HG02610 (cell line): ENCODE measurements at regions not wholly inside any gene's neighbourhood (a gene's known extent, or its start where the extent isn't known, plus 50 kb on each side); places are given as distances from the start of the nearest gene placed in this dataset.
"Not testable (repeated sequence)": the region's sequence is repeated elsewhere in the genome, so short reads cannot be mapped to it uniquely, and the experiment has no call there.

Experiments
- ATAC-seq: cut with Tn5 transposase; IDR thresholded peaks from one replicate; pipeline ENCODE4 v1.9.1; 2021; ENCODE audit warnings: mild to moderate bottlenecking, moderate library complexity; ENCODE audit not compliant: unreplicated experiment

DNA sequence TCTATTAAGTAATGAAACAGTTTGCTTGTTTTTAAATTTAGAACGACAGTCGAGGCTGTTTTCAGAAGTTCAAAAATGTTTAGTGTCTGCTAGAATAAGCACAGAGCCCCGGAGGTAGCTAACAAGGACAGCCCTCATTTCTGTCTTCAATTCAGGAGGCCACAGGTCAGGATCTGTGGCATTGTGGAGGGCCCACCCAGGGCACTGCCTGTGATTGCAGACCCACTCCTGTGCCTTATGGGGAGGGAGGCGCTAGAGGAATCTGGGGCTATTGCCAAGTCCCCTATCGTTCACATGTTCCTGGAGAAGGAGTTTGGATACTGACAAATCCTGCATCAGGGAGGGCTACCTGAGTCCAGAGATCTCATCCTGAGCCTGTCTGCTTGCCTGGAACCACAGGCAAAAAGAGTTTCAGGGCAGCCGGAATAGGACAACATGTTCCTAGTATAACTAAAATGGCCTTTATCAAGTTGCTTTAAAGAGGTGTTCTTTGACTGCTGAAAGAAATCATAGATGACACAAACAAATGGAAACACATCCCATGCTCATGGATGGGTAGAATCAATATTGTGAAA, 141.5 kb upstream of the ROPN1 start:
- ATAC-seq, result no peak

DNA sequence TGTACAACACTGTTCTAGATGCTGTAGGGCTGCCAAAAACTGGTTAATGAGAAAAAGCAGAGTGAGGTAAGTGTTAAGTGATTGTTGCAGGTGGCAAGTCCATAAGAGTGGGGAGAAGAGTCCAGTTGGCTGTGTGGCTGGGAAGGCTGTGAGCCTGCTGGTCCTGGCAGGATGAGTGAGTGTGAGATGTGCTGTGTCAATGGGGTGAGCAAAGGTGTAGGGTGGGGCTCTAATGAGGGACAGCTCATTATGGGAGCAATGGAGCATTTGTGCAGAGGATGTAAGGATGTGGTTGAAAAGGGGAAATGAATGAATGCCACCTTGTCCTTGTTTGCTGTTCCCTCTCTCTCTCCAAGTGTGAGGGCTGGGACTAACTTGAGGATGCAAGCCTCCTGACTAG, 145.3 kb upstream of the ROPN1 start:
- no peak for ATAC-seq

DNA sequence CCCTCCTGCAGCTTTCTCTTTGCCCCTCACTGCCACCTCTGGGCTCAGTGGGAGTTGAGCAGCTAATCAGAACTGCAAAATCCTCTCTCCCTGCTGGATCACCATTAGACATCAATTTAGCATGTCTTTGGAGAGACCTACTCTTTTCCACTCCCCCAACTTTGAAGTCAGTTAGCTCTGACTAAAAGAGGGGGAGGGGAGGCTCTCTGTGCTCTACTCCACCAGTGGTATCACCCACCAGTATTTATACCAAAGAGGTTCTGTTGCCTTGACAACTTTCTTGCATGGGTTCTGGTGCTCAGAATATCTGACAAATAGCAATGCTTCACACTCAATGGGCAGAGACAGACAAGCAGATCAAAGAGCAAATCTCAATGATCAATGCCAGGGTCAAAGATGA, 146.2 kb upstream of the ROPN1 start:
- ATAC-seq, result no peak

DNA sequence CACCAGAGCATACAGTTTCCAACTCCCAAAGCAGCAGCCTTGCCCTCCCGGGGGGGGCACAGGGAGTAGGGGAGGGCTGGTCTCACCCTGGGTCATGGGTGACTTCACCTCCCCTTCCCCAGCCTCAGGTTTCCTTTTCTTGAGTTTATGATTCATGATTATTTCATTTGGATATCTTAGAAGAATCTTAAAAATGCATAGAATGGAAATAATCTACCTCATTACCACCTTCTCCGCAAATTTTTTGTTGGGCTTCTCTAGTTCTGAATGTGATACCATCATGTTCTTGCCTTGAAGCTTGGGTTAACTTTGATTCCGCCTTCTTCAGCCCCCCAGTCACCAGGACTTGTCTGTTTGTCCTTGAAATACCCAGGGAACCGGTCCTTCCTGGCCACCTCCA, 148.8 kb upstream of the ROPN1 start:
- no peak for ATAC-seq

DNA sequence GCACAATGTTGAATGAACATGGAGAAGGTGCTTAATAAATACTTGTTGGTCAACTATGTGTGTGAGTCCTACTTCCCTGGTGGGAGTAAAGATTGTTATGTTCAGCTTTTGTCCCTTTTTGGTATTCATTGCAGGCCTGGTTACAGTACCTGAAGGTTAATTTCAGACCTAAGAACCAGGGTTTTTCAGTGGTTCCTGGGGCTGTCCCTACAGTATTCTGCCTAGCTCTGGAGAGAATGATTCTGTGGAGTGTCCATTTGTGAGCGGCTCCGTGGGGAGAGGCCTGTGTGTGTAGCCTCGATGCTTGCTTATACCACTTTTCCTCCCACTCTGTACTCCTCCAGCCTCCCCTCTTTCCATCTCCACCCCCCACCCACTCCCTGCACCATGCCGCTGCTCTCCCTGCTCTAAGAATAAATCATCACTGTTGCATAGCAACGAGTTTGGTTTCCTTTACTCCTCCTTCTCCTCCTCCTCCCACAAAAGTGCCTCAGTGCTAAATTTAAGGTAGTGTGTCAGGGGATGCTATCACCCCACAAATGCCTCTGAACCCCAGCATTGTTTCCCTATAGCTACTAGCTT, 150.6 kb upstream of the ROPN1 start:
- ATAC-seq, result no peak

DNA sequence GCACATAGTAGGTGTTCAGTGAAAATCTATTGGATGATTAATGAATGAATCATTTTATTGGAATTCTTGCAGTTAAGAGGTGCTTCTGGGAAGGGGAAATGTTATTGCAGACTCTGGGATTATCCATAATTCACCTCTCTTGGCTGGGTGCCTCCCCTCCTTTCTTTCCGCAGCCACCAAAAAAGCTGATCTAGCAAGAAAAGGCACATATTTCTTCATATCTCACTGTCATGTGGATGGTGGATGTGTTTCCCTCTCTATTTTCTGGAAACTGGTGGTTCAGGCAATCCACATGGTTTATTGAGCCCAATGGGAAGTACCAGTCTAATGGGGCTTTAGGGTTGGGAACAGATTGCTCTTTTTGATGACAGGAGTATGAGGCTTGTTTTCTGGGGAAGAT, 151.1 kb upstream of the ROPN1 start:
- no peak for ATAC-seq

DNA sequence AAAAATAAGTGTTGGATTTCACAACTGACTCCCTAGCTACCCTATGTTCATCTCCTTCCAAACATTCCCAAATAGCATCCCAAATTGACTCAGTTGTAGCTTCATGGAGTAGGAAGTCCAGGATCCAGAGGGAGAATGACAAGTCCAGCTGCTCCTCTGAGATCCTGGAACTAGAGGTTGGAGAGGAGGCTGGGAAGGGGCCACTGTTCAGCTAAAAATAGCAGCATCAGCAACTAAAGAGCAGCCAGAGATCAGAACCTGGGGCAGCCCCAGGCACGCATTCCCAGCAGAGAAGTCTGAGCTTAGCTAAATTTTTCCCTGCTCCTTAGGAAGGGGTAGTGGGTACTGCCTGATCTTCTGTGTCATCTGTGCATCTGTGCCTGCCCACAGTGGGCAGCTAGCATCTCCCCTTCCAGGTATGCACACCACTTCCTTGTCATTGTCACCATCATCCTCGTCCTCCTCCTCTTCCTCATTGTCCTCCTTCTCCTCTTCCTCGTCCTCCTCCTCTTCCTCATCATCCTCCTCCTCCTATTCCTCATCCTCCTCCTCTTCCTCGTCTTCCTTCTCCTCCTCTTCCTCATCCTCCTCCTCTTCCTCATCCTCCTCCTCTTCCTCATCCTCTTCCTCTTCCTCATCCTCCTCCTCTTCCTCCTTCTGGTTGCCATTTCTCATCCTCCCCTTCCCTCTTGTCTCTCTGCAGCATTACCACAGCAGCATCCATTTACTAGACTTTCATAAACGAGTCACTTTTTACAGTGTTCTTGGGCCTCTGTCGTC, 152.3 kb upstream of the ROPN1 start:
- no peak for ATAC-seq

DNA sequence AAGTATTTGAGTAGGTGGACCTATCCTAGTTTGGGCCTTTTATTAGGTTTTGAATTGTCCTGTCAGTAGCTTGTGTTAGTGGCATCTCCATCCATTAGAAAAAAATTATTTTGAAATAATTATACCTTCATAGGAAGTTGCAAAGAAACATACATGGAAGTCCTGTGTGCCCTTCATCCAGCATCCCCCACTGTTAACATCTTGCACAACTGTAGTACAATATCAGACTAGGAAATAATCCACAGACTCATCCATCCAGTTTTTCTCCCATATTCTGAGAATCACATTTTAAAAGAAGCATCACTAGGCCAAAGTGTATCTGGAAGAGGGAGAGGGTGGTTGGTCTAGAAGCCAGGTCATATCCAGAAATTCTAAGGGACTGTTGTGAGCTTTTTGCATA, 155.5 kb upstream of the ROPN1 start:
- no peak for ATAC-seq

DNA sequence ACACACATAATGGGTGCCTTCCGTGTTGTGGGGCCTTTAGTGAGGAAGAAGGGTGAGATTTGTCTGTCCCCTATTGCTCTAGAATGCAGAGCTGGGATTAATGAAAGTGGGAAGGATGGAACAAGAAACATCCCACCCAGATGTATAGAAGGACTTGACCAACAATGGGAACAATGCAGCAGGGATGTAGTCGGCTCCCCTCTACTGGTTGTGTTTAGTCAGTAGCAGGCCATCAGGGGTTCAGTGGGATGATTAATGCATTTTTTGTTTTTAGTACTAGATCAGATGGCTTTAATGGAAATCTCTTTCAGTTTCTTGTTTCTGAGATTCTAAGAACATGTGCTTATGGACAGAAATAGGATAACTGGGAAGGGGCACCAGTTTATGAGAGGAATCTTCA, 156.0 kb upstream of the ROPN1 start:
- no peak for ATAC-seq

DNA sequence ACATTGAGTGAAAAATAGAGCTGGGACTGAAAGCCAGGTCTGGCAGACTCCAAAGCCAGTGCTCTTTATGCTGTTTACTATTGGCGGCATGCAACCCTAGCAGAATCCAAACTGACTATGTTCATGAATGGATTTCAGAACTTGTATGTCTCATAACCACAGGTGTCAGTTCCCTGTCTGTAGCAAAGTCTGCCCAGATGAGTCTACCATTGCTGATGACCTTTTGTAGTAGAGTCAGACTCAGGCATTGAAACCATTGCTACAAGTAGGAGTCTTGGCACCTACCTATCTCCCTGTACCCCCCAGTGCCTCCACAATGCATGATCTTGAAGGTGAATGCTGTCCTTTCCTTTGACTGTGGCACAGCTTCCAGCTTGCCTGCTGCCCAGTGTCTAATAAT, 157.2 kb upstream of the ROPN1 start:
- ATAC-seq, result no peak

DNA sequence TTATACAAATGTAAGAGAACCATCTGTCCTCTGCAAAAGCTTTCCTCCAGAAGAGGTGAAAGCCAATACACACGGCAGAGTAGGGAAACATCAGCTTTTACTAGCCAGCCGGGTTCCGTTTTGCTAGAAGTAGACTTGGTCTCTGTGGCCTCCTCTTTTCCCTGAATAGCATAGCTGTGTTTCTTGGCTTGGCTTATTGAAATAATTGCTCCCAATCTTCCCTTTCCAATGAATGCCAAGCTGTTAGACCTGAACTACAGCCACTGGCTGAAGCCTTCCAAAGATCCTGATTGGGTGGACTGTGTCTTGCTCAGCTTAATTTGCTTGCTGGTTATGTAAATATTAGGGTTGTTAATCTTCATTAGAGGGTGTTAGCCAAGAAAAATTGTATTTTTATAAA, 157.8 kb upstream of the ROPN1 start:
- no peak for ATAC-seq

DNA sequence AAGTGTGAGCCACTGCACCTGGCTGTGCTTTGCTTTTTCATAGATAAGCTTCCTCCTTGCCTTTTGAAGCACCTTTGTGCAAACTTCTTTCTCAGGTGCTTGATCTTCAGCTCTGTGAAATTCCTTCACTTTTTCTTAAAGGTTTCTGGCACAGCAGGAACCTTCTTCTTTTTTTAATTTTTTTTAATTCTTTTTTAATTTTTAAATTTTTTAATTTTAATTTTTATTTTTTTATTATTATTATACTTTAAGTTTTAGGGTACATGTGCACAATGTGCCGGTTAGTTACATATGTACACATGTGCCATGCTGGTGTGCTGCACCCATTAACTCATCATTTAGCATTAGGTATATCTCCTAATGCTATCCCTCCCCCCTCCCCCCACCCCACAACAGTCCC, 161.0 kb upstream of the ROPN1 start:
- not testable (repeated sequence) for ATAC-seq

DNA sequence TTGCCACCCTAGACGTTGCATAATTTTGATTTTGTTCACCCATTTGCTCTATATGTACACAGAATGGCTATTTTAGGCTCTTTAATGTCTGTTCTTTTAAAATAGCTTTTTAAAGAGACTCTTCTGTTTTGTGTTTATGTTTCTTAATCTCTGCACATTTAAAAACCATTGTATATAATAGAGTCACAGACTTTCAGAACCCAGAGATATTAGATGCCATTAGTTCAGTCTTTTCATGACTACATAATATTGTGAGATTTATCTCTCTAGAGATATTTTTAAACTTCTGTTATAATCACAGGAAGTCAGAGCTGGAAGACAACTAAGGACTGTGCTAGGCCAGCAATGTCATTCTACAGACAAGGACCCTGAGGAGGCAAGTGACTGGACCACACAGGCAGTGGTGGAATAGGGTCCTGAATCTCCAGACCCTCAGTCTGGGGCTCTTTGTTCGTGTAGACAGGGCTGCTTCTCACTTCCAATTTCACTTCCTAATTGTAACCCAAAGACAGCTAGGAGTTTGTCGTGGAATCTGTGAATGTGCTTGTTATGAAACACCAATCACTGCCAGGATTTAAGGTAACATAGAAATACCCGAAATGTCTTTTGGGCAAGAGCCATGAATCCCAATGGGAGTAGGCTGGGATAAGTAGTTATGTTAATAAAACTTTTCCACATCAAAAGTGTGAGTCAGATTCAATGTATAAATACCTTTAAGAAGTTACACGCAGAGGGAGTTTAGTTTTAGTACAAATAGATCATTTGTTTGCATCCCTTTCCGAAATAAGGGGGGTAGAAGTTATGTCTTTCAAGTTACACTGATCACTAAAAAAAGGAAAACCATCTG, 165.2 kb upstream of the ROPN1 start:
- ATAC-seq, result no peak

DNA sequence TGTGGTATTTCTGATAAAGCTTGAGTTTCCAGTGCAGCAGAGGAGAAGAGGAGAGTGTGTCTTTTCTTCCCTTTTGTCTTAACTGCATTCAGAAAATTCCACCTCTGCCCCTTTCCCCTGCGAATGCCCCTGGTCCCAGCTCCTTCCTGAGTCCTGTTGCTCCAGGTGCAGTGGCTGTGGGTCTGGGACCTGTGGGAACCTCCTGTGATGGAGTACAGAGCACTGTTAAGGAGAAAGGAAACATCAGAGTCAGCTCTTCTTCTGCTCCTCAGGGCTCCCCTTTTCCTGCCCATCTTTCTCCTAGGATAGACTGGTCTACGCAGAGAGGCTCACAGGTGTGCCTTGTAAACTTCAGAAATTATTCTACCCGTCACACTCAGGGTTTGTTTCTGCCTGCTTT, 165.8 kb upstream of the ROPN1 start:
- ATAC-seq, result no peak

DNA sequence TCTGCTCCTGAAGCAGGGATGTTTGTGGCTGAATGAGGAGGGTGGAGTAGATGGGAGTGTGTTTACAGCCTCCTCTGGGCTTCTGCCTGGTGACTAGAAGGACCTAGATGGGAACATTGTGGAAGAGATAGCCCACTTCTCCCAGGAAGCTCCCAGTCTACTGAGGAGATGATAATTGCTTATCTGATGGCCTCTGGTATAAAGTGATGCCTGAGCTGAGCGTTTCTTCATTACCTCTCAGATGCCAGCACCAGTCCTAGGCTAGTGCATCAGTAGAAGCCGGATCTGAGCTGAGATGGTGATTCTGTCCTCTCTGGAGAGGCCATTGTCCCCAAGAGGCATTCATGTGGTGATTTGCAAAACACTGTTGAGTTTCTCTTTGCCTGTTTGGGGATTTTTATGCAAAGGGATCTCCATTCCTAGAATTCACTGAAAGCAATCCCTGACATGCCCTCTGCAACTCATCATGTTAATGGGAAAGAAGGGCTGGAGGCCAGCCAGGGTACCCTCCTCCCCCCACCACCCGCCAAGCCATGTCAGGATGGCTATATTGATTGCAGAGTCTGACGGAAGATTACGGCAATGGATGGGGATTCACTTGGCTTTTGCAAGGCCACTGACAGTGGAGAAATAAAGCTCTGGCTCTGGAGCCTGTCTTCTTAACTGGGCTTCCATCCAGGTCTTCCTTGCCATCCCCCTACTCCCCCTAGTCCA, 166.4 kb upstream of the ROPN1 start:
- no peak for ATAC-seq

DNA sequence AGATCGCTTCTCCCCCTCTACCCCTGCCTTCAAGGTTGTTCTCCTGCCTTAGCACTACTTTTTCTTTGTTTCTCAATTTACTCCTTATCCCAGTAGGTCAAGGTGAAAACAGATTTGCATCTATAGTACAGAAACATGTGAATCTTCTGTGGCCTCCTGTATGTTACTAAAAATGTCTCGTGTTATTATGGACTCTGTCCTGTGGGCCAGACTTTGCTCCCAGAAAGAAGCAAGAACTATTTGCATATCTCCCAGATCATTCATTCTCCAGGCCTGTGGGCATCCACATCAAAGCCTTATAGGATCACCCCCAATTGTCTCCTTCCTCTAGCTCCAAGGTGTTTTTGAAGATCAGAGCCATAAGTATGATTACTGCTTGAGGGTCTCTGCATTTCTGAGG, 169.5 kb upstream of the ROPN1 start:
- no peak for ATAC-seq

DNA sequence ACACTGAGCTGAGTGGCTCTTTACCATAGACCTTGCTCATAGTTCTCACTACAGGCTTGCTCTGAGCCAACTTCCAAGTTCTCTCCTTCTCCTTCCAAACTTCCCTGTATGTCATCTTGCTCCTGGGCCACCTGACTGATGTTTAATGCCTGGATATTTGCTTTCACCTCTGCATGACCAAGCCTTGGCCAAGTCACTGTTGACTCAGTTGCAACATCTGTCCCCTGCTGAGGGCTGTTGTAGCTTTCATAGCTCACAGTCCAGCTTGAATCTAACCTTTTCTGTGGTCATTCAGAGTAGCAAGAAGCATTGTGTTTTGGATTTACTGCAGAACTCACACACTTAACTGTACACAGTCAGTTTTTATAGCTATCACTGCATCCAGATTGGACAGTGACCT, 171.8 kb upstream of the ROPN1 start:
- no peak for ATAC-seq

DNA sequence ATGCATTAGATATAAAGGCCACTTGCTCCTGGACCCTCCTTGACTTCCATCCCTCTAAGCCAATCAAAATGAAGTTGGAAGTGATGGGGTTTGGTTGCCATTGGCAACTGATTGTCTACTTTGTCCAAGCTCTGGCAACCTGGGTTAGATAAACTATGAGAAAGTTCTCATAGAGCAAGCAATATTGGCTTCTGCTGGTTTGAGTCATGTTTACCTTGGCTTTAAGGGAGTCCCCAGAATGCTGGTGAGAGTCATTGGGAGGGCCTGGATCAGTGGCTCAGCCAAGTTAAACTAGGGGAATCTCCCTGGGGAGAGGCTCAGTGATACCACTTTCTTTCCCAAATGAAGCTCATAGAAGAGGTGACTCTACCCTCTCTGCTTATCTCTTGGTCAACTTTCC, 176.3 kb upstream of the ROPN1 start:
- ATAC-seq, result no peak

DNA sequence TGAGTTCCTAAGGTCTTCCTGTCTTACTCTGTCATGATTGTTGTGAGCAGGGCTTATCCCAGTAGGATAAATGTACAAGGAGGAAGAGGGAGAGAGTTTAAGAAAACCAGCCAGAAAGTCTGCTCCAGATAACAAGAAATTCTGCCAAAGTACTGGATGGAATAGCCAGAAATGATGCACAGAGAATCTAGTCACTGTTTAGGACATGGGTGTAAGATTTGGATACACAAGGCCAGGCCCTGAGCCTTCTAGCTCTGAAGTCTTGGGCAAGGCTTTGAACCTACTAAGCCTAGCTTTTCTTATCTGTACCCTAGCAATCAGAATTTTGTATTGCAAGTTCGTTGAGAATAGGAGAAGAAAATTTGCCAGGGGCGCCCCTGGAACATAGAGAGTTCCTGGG, 180.4 kb upstream of the ROPN1 start:
- no peak for ATAC-seq

DNA sequence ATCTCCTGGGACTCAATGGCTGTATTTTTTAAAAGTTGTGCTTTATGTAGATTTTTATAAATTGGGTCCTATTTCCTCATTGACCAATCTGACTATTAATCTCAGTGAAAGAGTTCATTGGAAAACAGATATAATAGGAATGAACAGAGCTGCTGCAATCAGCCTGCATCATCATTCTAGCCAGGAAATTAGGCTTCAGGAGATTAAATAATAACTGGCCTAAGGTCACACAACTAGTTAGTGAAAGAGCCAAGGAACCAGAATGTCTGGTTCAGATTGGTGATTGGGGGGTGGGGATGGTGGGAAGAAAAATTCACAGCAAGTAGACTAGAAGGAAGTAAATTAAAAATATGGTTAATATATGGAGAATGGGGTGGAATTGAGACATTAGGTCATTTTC, 180.9 kb upstream of the ROPN1 start:
- no peak for ATAC-seq

DNA sequence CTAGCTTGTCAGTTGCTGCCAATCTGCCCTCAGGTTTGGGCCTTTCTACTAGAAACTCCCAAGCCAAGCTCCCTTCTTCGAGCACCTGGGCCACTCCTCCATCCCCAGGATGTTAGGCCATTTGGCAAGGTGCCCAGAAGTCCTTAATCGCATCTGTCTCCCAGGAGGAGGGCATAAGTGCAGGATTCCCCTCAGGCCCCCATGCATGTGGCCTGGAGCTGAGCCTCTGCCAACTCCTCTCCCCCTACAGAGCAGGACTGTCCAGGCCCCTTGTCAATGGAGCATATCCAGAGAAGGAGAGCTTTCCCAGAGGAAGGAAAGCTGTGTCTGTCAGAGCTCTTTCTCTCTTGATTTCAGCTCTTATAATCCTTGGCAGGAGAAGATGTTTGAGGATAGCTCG, 182.6 kb upstream of the ROPN1 start:
- no peak for ATAC-seq
